HCT116 (cell line): ENCODE measurements at regions not wholly inside any gene's neighbourhood (a gene's known extent, or its start where the extent isn't known, plus 50 kb on each side); places are given as distances from the start of the nearest gene placed in this dataset.

Experiments
- ATAC-seq: fragments of 200-7000 bp; cut with Tn5 transposase; 2 replicates; pipeline ENCODE4 v1.9.1; 2020; ENCODE audit warnings: mild to moderate bottlenecking, moderate library complexity
- BruUV-seq: library from RNA; stranded (reverse); fragments of 400-500 nt; replicated peaks from 2 replicates; lab custom pipeline; 2021; lab: Mats Ljungman, UMichigan
- CTCF ChIA-PET: fragments of 300-600 bp; sonication (Branson Sonifier 250); formaldehyde crosslinking; loops from one replicate; lab custom pipeline; 2021; ENCODE audit warnings: antibody characterized with exemption; lab: Charles Lee
- POLR2A ChIA-PET: fragments of 300-600, 350-600 bp; sonication (Branson Sonifier 250); formaldehyde crosslinking; loops from one replicate; lab custom pipeline; 2021; ENCODE audit warnings: antibody characterized with exemption; lab: Charles Lee
- RAD21 ChIA-PET, 2 experiments: fragments of 300-600 bp; sonication (Branson Sonifier 250); formaldehyde crosslinking; loops; one replicate each; lab custom pipeline; 2023; ENCODE audit warnings: low total read pairs in 2 of 2; ENCODE audit not compliant: uncharacterized antibody in 2 of 2, unreplicated experiment in 2 of 2, low non-redundant PET in 1 of 2; lab: Charles Lee
- DNase-seq: peaks from one replicate; pipeline ENCODE4 v3.0.0-alpha.2; 2010; ENCODE audit warnings: low read depth, low spot score
- H2AFZ ChIP-seq: fragments of 200-600 bp; shearing (Covaris generic), sonication (generic); 2 replicates; pipeline ENCODE4 v1.6.1; 2017; ENCODE audit warnings: low read depth, mixed run types, mixed read lengths, antibody characterized with exemption, low read length; ENCODE audit not compliant: poor library complexity, severe bottlenecking
- H3K27ac ChIP-seq: 2 replicates; pipeline ENCODE4 v1.5.1; 2012; ENCODE audit warnings: low read depth, low read length
- H3K27me3 ChIP-seq: fragments of 200-600 bp; sonication (generic); 2 replicates; pipeline ENCODE4 v1.6.1; 2016; ENCODE audit warnings: mixed run types, low read length, mixed read lengths; ENCODE audit not compliant: insufficient read depth
- H3K36me3 ChIP-seq, 2 experiments: fragments of 200-500 bp in 1 of 2; fragments of 200-600 bp in 1 of 2; sonication (Bioruptor generic) in 1 of 2; sonication (generic) in 1 of 2; 2 replicates each; pipeline versions ENCODE4 v1.5.1 to v1.6.1; 2014 to 2016; ENCODE audit warnings: low read length in 2 of 2, inconsistent platforms in 1 of 2, mixed read lengths in 1 of 2, mixed run types in 1 of 2; ENCODE audit not compliant: insufficient read depth in 2 of 2, control insufficient read depth in 1 of 2
- H3K4me1 ChIP-seq, 2 experiments: fragments of 200-600 bp in 1 of 2; sonication (generic) in 1 of 2; 2 replicates each; pipeline versions ENCODE4 v1.5.1 to v1.6.1; 2012 to 2017; ENCODE audit warnings: low read length in 2 of 2, inconsistent platforms in 1 of 2, mild to moderate bottlenecking in 1 of 2, mixed read lengths in 1 of 2, mixed run types in 1 of 2, moderate library complexity in 1 of 2; ENCODE audit not compliant: insufficient read depth in 2 of 2, control insufficient read depth in 1 of 2
- H3K4me2 ChIP-seq: fragments of 200-600 bp; sonication (generic); 2 replicates; pipeline ENCODE4 v1.6.1; 2017; ENCODE audit warnings: mixed run types, low read length, mixed read lengths
- H3K4me3 ChIP-seq, 2 experiments: fragments of 200-600 bp in 1 of 2; sonication (generic) in 1 of 2; replicated peaks in 1 of 2; 2 replicates each; pipeline ENCODE4 v1.5.1; 2011 to 2016; ENCODE audit warnings: low read length in 2 of 2, control low read depth in 1 of 2, low read depth in 1 of 2, mild to moderate bottlenecking in 1 of 2, mixed read lengths in 1 of 2, mixed run types in 1 of 2
- H3K79me2 ChIP-seq: fragments of 200-600 bp; sonication (generic); 2 replicates; pipeline ENCODE4 v1.6.1; 2017; ENCODE audit warnings: mild to moderate bottlenecking, mixed run types, low read length, moderate library complexity, mixed read lengths; ENCODE audit not compliant: insufficient read depth
- H3K9ac ChIP-seq: fragments of 200-600 bp; sonication (generic); 2 replicates; pipeline ENCODE4 v1.6.1; 2016; ENCODE audit warnings: low read length, mixed read lengths
- H3K9me2 ChIP-seq: fragments of 200-600 bp; sonication (generic), shearing (Covaris generic); 2 replicates; pipeline ENCODE4 v1.6.1; 2017; ENCODE audit warnings: mixed run types, mild to moderate bottlenecking, moderate library complexity; ENCODE audit not compliant: insufficient read depth
- H3K9me3 ChIP-seq, 2 experiments: fragments of 200-500 bp in 1 of 2; fragments of 200-600 bp in 1 of 2; sonication (Bioruptor generic) in 1 of 2; sonication (generic) in 1 of 2; 2 replicates each; pipeline ENCODE4 v1.6.1; 2014 to 2017; ENCODE audit warnings: low read length in 2 of 2, mixed read lengths in 2 of 2, inconsistent platforms in 1 of 2, low read depth in 1 of 2, mild to moderate bottlenecking in 1 of 2, mixed run types in 1 of 2, moderate library complexity in 1 of 2; ENCODE audit not compliant: control insufficient read depth in 1 of 2, insufficient read depth in 1 of 2
- H4K20me1 ChIP-seq: fragments of 200-600 bp; sonication (generic), shearing (Covaris generic); 2 replicates; pipeline ENCODE4 v1.6.1; 2017; ENCODE audit warnings: mixed run types, mild to moderate bottlenecking, moderate library complexity; ENCODE audit not compliant: insufficient read depth
- ELF1 ChIP-seq: IDR thresholded peaks from 2 replicates; pipeline ENCODE4 v1.6.1; 2012; ENCODE audit warnings: low read depth, borderline replicate concordance
- EZH2phosphoT487 ChIP-seq: fragments of 200-600 bp; IDR thresholded peaks from 2 replicates; pipeline ENCODE4 v1.6.1; 2018; ENCODE audit warnings: antibody characterized with exemption, borderline replicate concordance
- JUND ChIP-seq: IDR thresholded peaks from 2 replicates; pipeline ENCODE4 v1.6.1; 2012
- POLR2A ChIP-seq: IDR thresholded peaks from 2 replicates; pipeline ENCODE4 v1.7.0; 2011; ENCODE audit warnings: borderline replicate concordance; ENCODE audit not compliant: insufficient read depth, insufficient read length; ENCODE audit errors: extremely low read depth
- POLR2AphosphoS5 ChIP-seq: IDR thresholded peaks from 2 replicates; pipeline ENCODE4 v1.6.1; 2011; ENCODE audit warnings: mild to moderate bottlenecking, low read depth, low read length, moderate library complexity
- RAD21 ChIP-seq: IDR thresholded peaks from 2 replicates; pipeline ENCODE4 v1.6.1; 2012; ENCODE audit warnings: low read depth, mild to moderate bottlenecking
- SIN3A ChIP-seq: IDR thresholded peaks from 2 replicates; pipeline ENCODE4 v1.6.1; 2012; ENCODE audit warnings: low read depth
- YY1 ChIP-seq: IDR thresholded peaks from 2 replicates; pipeline ENCODE4 v1.6.1; 2011; ENCODE audit warnings: low read length, low read depth, moderate library complexity, mild to moderate bottlenecking; ENCODE audit not compliant: insufficient replicate concordance; ENCODE audit errors: extremely low read depth
- ZFX ChIP-seq: fragments of 450-650 bp; IDR thresholded peaks from 2 replicates; pipeline ENCODE4 v1.6.1; 2017
- intact Hi-C: fragments of 100-400 bp; cut with micrococcal nuclease; formaldehyde crosslinking; loops from 2 replicates; pipeline ENCODE4 v1.10.0; 2022
- TF ChIP-seq, protein P1 (sequence below): IDR thresholded peaks from 2 replicates; pipeline ENCODE4 v1.6.1; 2011; ENCODE audit warnings: mild to moderate bottlenecking, low read length, moderate library complexity; ENCODE audit not compliant: insufficient replicate concordance; ENCODE audit errors: extremely low read depth
- TF ChIP-seq, protein P2 (sequence below): IDR thresholded peaks from 2 replicates; pipeline ENCODE4 v1.6.1; 2012; ENCODE audit warnings: low read depth

GRCh38 chr3:176795891-176796290, 401.4 kb downstream of the TBL1XR1 start:
- Histone ChIP-seq H3K79me2 (no peaks in the 10 kb centered on the region), H3K27me3 (no peaks in the 10 kb centered on the region), H4K20me1 (no peaks in the 10 kb centered on the region), H3K9ac (no peak overlapping the region), H3K9me2 (no peaks in the 10 kb centered on the region), H3K27ac (no peak overlapping the region), H3K36me3 (no peaks in the 10 kb centered on the region)
- CTCF ChIA-PET, result interaction anchor here (0.6 kb wide), 1 partner anchor 92 kb away, joined by 3 read pairs; no protein-coding TSS in a partner anchor
- TF ChIP-seq POLR2AphosphoS5 (no peak), ELF1 (no peak), RAD21 (no peak)
- TF ChIP-seq, protein P1, sequence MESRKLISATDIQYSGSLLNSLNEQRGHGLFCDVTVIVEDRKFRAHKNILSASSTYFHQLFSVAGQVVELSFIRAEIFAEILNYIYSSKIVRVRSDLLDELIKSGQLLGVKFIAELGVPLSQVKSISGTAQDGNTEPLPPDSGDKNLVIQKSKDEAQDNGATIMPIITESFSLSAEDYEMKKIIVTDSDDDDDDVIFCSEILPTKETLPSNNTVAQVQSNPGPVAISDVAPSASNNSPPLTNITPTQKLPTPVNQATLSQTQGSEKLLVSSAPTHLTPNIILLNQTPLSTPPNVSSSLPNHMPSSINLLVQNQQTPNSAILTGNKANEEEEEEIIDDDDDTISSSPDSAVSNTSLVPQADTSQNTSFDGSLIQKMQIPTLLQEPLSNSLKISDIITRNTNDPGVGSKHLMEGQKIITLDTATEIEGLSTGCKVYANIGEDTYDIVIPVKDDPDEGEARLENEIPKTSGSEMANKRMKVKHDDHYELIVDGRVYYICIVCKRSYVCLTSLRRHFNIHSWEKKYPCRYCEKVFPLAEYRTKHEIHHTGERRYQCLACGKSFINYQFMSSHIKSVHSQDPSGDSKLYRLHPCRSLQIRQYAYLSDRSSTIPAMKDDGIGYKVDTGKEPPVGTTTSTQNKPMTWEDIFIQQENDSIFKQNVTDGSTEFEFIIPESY, result no peak
- TF ChIP-seq, all 23 proteins: peak for 0
- POLR2A ChIA-PET, result no interaction called here
- BruUV-seq, result no TSS peak
- H3K4me3 ChIP-seq, result no peak overlapping the region
- RAD21 ChIA-PET, result no interaction called here
- DNase-seq (no peak), ATAC-seq (no peak)
- no peaks in the 10 kb centered on the region for H3K4me1 ChIP-seq
- H2AFZ ChIP-seq, result no peak overlapping the region
- intact Hi-C loops, result no loop called here
- no peaks in the 10 kb centered on the region for H3K9me3 ChIP-seq
- H3K4me2 ChIP-seq, result no peak overlapping the region

GRCh38 chr3:176794406-176794805, 402.9 kb downstream of the TBL1XR1 start:
- H3K9me3 ChIP-seq, result no peaks in the 10 kb centered on the region
- DNase-seq (no peak), ATAC-seq (no peak)
- H3K4me1 ChIP-seq, result no peaks in the 10 kb centered on the region
- ChIA-PET RAD21 (no interaction called here), CTCF (no interaction called here), POLR2A (no interaction called here)
- intact Hi-C loops, result no loop called here
- no peaks in the 10 kb centered on the region for H3K9me2 ChIP-seq
- no peak overlapping the region for H3K9ac ChIP-seq
- H3K27me3 ChIP-seq, result no peaks in the 10 kb centered on the region
- no peaks in the 10 kb centered on the region for H3K79me2 ChIP-seq
- H3K4me2 ChIP-seq, result no peak overlapping the region
- H3K27ac ChIP-seq, result no peak overlapping the region
- no peak overlapping the region for H2AFZ ChIP-seq
- no peak overlapping the region for H3K4me3 ChIP-seq
- H3K36me3 ChIP-seq, result no peaks in the 10 kb centered on the region
- no peaks in the 10 kb centered on the region for H4K20me1 ChIP-seq
- BruUV-seq, result no TSS peak
- no peak for TF ChIP-seq ZFX
- TF ChIP-seq EZH2phosphoT487, result no peak
- TF ChIP-seq, protein P1, result no peak
- TF ChIP-seq SIN3A, result no peak
- no peak for TF ChIP-seq POLR2A
- no peak for TF ChIP-seq YY1
- TF ChIP-seq, protein P2, sequence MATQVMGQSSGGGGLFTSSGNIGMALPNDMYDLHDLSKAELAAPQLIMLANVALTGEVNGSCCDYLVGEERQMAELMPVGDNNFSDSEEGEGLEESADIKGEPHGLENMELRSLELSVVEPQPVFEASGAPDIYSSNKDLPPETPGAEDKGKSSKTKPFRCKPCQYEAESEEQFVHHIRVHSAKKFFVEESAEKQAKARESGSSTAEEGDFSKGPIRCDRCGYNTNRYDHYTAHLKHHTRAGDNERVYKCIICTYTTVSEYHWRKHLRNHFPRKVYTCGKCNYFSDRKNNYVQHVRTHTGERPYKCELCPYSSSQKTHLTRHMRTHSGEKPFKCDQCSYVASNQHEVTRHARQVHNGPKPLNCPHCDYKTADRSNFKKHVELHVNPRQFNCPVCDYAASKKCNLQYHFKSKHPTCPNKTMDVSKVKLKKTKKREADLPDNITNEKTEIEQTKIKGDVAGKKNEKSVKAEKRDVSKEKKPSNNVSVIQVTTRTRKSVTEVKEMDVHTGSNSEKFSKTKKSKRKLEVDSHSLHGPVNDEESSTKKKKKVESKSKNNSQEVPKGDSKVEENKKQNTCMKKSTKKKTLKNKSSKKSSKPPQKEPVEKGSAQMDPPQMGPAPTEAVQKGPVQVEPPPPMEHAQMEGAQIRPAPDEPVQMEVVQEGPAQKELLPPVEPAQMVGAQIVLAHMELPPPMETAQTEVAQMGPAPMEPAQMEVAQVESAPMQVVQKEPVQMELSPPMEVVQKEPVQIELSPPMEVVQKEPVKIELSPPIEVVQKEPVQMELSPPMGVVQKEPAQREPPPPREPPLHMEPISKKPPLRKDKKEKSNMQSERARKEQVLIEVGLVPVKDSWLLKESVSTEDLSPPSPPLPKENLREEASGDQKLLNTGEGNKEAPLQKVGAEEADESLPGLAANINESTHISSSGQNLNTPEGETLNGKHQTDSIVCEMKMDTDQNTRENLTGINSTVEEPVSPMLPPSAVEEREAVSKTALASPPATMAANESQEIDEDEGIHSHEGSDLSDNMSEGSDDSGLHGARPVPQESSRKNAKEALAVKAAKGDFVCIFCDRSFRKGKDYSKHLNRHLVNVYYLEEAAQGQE, result no peak
- no peak for TF ChIP-seq JUND
